HG02885 (cell line): ENCODE measurements at regions not wholly inside any gene's neighbourhood (a gene's known extent, or its start where the extent isn't known, plus 50 kb on each side); places are given as distances from the start of the nearest gene placed in this dataset.

Experiments
- ATAC-seq: cut with Tn5 transposase; IDR thresholded peaks from one replicate; pipeline ENCODE4 v1.9.1; 2021; ENCODE audit warnings: mild to moderate bottlenecking; ENCODE audit not compliant: unreplicated experiment, poor library complexity

- peak; percentile 68 for ATAC-seq
Measured at GRCh38 chr1:81499487-81499886, 301.2 kb upstream of the ADGRL2 start.

- ATAC-seq = peak; percentile 14
Measured at GRCh38 chr1:81498471-81499462, 302.0 kb upstream of the ADGRL2 start.

GRCh38 chr1:81496349-81496748, 304.4 kb upstream of the ADGRL2 start:
- ATAC-seq = no peak

GRCh38 chr1:81493102-81493869, 307.4 kb upstream of the ADGRL2 start:
- ATAC-seq = no peak

GRCh38 chr1:81492628-81493027, 308.1 kb upstream of the ADGRL2 start:
- ATAC-seq = no peak

- ATAC-seq = no peak
Measured at GRCh38 chr1:81490614-81491013, 310.1 kb upstream of the ADGRL2 start.

- ATAC-seq = no peak
Measured at GRCh38 chr1:81489372-81489934, 311.3 kb upstream of the ADGRL2 start.

- ATAC-seq = peak; percentile 82
Measured at GRCh38 chr1:81484284-81484683, 316.4 kb upstream of the ADGRL2 start.

GRCh38 chr1:81478219-81478618, 322.5 kb upstream of the ADGRL2 start:
- no peak for ATAC-seq

GRCh38 chr1:81477710-81478109, 323.0 kb upstream of the ADGRL2 start:
- no peak for ATAC-seq

GRCh38 chr1:81472387-81472786, 328.3 kb upstream of the ADGRL2 start:
- ATAC-seq = no peak

GRCh38 chr1:81471255-81471654, 329.5 kb upstream of the ADGRL2 start:
- no peak for ATAC-seq

GRCh38 chr1:81470275-81470674, 330.5 kb upstream of the ADGRL2 start:
- ATAC-seq = no peak

GRCh38 chr1:81467383-81467782, 333.4 kb upstream of the ADGRL2 start:
- ATAC-seq = no peak

- no peak for ATAC-seq
Measured at GRCh38 chr1:81466961-81467360, 333.8 kb upstream of the ADGRL2 start.

GRCh38 chr1:81463936-81464837, 336.5 kb upstream of the ADGRL2 start:
- no peak for ATAC-seq

- ATAC-seq = no peak
Measured at GRCh38 chr1:81459043-81459442, 341.7 kb upstream of the ADGRL2 start.

- no peak for ATAC-seq
Measured at GRCh38 chr1:81458186-81458585, 342.5 kb upstream of the ADGRL2 start.

GRCh38 chr1:81455481-81455880, 345.3 kb upstream of the ADGRL2 start:
- ATAC-seq = no peak

- no peak for ATAC-seq
Measured at GRCh38 chr1:81453971-81454370, 346.8 kb upstream of the ADGRL2 start.
